ENCODE measurements at regions not wholly inside any gene's neighbourhood (a gene's known extent, or its start where the extent isn't known, plus 50 kb on each side); places are given as distances from the start of the nearest gene placed in this dataset.

- DNase-seq: no peak
Observed at GRCh38 chr2:9681427-9681817, 50.6 kb upstream of the YWHAQ start.

- DNase-seq: no peak
Observed at GRCh38 chr2:9685637-9686036, 54.8 kb upstream of the YWHAQ start.

DNA sequence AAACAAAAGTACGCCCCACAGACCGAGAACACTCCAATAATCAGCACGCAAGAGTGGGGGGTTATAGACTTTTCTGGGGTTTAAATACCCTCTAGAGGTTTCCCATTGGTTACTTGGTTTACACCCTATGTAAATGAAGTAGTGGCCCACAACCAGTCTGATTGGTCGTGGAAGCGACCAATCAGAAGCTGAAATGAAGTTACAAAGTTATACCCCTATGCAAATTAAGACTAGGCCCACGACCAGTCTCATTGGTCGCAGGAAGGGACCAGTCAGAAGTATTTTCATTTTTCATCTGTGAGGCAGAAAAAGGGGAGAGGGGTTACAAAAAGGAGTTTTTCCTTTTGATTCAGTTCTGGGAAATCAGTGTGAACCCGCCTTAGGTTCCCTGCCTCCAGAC lies 55.3 kb upstream of the YWHAQ start:
- peak; percentile 44 for DNase-seq

- DNase-seq: no peak
Observed at GRCh38 chr2:9690252-9690651, 59.5 kb upstream of the YWHAQ start.

GRCh38 chr2:9690716-9691498 lies 60.1 kb upstream of the YWHAQ start:
- DNase-seq: no peak

GRCh38 chr2:9692456-9693195 lies 61.8 kb upstream of the YWHAQ start:
- DNase-seq: peak; percentile 68

DNA sequence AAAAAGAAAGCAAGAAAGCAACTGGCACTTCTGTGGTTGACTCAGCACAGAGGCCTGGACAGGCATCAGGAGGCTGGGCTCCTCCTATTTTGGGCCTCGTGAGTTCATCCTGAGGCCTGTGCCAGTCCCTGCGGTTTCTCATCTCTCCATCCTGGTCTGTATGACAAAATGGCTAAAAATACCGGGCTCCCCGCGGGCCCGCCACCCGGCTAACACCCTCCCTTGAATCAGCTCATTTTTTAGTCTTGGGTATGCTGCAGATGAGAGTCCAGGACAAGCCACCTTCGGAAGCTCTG lies 62.3 kb upstream of the YWHAQ start:
- peak; percentile 77 for DNase-seq

- no peak for DNase-seq
Observed at GRCh38 chr2:9693646-9694045, 62.8 kb upstream of the YWHAQ start.

- no peak for DNase-seq
Observed at GRCh38 chr2:9694661-9695234, 64.0 kb upstream of the YWHAQ start.

DNA sequence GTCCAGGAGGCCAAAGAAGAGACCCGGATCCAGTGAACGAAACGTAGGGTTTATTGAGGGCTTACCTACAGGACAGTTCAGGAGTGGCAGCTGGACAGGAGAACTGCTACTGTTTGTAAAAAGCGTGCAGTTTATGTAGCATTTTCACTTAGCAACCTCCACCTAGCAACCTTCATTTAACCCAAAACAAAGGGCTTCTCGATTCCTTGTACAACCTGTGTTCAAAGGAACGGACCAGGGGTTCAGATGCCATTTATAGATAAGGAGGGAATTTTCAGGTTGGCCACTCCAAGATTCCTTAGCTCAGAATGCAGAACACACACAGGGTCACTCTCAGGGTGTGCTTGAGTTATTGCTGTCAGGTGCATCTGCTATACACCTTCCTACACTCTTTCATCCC lies 65.1 kb upstream of the YWHAQ start:
- no peak for DNase-seq

- no peak for DNase-seq
Observed at GRCh38 chr2:9696731-9697130, 65.9 kb upstream of the YWHAQ start.

DNA sequence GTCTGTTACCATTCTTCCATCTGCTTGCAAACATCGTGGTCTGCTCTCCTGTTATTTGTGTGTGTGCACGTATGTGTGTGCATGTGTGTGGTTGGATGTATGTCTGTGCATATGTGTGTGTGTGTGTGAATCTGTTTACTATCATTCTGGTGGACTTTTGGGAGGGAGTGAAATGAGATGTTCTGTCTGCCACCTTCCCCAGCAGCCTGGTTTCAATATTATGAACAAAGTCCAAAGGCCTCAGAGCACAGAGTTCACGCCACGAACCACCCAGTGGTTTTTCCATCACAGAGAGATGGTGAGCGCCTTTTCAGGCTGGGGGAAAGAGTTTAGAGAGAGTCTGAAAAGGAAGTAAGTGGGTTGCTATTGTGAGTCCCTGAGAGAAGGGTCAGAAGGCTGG lies 67.1 kb upstream of the YWHAQ start:
- no peak for DNase-seq

GRCh38 chr2:9699139-9700108 lies 68.6 kb upstream of the YWHAQ start:
- peak; percentile 71 for DNase-seq

GRCh38 chr2:9700109-9700495 lies 69.3 kb upstream of the YWHAQ start:
- DNase-seq: no peak

DNA sequence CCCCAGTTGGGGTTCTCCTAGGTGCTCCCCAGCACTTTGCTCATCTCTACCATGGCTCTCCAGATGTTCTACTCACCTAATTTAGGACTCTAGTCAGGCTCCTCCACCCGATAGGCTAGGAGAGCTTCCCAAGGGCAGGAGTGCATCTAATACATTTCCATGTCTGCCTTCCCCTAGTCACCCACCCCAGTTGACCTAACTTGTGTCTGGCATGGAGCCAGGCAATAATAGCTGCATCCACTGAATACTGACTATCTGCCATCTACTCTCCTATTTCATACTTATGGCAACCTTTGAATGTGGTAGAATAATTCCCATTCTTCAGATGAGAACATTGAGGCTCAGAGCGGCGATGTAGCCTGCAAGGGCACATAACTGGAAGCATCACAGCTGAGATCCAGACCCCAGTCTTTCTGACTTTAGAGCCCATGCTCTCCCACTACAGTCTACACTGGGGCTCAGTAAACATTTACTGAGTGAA lies 71.8 kb upstream of the YWHAQ start:
- no peak for DNase-seq

DNA sequence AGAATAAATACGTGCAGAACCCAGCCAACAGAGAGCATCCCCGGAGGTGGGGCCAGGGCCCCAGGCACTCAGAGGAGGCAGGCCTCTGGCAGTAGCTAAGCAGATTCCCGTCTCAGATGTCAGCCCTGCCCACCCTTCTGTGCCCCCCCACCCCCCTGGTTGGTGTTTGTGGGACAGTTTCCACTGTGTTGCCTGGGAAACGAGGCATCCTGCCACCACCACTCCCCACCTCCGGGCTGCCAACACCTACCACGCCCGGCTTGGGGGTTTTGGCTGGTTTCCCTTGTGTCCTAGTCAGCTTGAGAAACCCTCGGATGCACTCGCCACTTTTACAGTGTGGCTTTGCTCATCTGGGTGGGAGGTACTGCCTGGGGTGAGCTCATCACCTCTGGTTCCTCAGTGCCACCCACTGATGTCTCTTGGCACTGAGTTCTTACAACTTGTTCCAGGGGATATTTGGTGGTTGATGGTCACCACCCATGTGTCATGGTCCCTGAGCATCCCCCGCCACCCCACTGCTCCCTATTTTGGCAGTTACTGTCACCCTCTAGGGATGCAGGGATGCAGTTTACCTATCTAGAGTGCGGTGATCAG lies 72.4 kb upstream of the YWHAQ start:
- DNase-seq: peak; percentile 97

- DNase-seq: peak; percentile 98
Observed at GRCh38 chr2:9703701-9704221, 73.0 kb upstream of the YWHAQ start.

DNA sequence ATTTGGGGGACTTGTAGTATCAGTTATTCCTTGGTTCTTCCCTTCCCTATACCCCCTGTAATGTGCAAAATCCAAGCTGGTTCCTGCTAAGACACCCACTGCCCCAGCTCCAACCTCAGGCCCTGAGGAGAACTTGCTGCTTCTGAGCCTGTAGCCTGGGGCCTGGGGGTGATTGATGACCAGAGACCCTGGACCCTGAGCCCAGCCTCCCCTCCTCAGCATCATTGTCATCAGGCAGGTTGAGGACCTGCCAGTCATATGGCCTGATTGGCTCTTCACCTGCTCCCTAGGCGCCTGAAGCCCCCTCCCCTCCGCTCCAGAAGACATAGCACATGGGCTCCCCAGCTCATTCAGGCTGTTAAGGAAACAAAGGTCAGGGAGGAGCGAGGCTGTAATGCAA lies 73.8 kb upstream of the YWHAQ start:
- no peak for DNase-seq

DNA sequence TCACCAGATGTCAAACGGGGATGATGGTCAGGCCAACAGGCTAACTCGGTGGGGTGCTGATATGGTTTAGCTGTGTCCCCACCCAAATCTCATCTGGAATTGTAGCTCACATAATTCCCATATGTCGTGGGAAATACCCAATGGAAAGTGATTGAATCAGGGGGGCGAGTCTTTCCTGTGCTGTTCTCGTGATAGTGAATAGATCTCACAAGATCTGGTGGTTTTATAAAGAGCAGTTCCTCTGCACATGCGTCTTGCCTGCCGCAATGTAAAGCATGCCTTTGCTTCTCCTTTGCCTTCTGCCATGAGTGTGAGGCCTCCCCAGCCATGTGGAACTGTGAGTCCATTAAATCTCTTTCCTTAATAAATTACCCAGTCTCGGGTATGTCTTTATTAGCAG lies 74.4 kb upstream of the YWHAQ start:
- DNase-seq: no peak

DNA sequence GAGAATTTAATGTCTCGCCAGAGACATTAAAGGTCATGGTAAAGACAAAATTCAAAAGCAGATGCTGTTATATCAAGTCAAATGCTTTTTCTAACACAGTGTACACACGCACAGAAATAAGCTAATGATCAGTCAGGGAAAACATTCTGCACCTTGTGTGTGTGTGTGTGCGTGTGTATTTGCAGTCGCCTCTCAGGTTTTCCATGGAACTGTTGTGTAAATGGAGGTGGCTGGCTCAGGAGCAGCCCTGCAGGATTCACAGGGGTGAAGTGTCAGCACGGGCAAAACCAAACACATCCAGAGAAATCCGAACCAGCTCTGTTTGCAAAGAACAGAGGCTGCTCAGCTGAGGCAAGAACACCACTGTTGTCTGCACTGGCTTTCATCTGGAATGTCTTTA lies 76.2 kb upstream of the YWHAQ start:
- no peak for DNase-seq

- no peak for DNase-seq
Observed at GRCh38 chr2:9707611-9708160, 76.9 kb upstream of the YWHAQ start.
